Testis (tissue), 2 donors: ENCODE measurements at regions not wholly inside any gene's neighbourhood (a gene's known extent, or its start where the extent isn't known, plus 50 kb on each side); places are given as distances from the start of the nearest gene placed in this dataset.

ENCODE experiments used
- DNase-seq: peaks from one replicate; pipeline ENCODE4 v3.0.0-alpha.2; 2019
- H3K27ac ChIP-seq, 2 donors: fragments of 200-600 bp; sonication (generic); one replicate each; pipeline ENCODE4 v1.5.1; 2019
- H3K27me3 ChIP-seq: fragments of 200-600 bp; sonication (generic); one replicate; pipeline ENCODE4 v1.5.1; 2019
- H3K36me3 ChIP-seq: fragments of 200-600 bp; sonication (generic); one replicate; pipeline ENCODE4 v1.5.1; 2017; ENCODE audit warnings: low read depth; ENCODE audit errors: missing control alignments
- H3K4me1 ChIP-seq: fragments of 200-600 bp; sonication (generic); one replicate; pipeline ENCODE4 v1.5.1; 2019
- H3K4me3 ChIP-seq, 2 donors: fragments of 200-600 bp; sonication (generic); one replicate each; pipeline ENCODE4 v1.5.1; 2017 to 2019
- H3K9me3 ChIP-seq: fragments of 200-600 bp; sonication (generic); one replicate; pipeline ENCODE4 v1.5.1; 2017
- POLR2A ChIP-seq: fragments of 450-650 bp; IDR thresholded peaks from one replicate; pipeline ENCODE4 v1.6.1; 2017; ENCODE audit warnings: antibody characterized with exemption, mild to moderate bottlenecking, moderate library complexity
- WGBS, 2 donors: methylation state at CpG; one replicate each; pipeline ENCODE4 v1.1.5; 2018; 5-methylcytosine and 5-hydroxymethylcytosine counted together
- intact Hi-C: fragments of 100-400 bp; cut with DNase I; formaldehyde crosslinking; loops from one replicate; pipeline ENCODE4 v1.15.1; 2023; ENCODE audit warnings: low total_unique reads
- TF ChIP-seq, protein P1 (sequence below), 3 experiments: fragments of 450-650 bp in 2 of 3; fragments of 200-600 bp in 1 of 3; sonication (generic) in 1 of 3; IDR thresholded peaks; one replicate each; pipeline ENCODE4 v1.5.1; 2016 to 2019; ENCODE audit warnings: antibody characterized with exemption in 3 of 3, mild to moderate bottlenecking in 2 of 3, moderate library complexity in 1 of 3

DNA sequence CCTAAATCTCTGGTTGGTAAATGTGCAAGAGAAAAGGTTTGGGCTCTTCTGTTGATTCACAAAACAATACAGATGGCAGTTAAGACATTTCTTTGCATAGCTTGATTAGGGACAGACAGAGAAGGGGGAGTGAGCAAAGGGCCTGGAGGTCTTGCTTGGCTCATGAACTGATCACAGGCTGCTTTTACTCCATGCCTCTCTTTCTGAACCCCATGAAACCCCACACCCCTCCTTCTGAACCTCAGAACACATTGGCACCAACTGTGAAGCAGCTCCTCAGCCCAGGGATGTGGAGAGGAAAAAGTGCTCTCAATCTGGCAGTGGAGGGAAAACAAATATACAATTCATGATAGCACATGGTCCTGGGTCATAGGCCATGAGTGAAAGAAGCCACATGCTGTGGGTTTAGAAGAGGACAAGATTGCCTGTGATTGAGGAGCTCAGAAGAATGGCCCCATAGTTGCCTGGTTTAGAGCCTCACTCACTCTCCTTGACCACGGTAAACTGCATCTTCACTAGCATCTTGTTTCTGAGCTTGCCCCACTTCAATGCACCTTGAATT lies 111.6 kb upstream of the GADD45A start:
- no peaks in the 10 kb centered on the region for H3K4me1 ChIP-seq
- intact Hi-C loops = no loop called here
- H3K36me3 ChIP-seq = no peaks in the 10 kb centered on the region
- no peak overlapping the region for H3K4me3 ChIP-seq
- TF ChIP-seq POLR2A = no peak
- WGBS, 2 donors = 85 to 87% methylated on average over 1 of the region's 1 CpG
- no peaks in the 10 kb centered on the region for H3K9me3 ChIP-seq
- no peak for DNase-seq
- no peak overlapping the region for H3K27ac ChIP-seq
- H3K27me3 ChIP-seq = no peaks in the 10 kb centered on the region

DNA sequence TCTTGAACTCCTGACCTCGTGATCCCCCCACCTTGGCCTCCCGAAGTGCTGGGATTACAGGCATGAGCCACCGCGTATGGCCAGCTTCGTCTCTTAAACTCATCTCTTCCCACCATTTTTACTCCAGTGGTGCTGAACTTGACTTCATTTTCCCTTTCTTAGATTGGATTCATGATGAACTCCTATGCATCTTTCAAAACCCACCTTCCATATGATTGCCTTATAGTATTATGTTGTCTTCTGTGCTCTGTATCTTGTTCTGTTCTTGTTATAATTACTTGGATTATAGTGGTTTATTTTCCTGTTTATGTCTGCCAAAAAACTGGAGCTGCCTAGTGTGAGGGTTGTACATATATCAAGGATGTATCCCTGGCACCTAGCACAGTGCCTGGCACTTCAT lies 110.8 kb upstream of the GADD45A start:
- Histone ChIP-seq H3K9me3 (no peaks in the 10 kb centered on the region), H3K4me1 (no peaks in the 10 kb centered on the region), H3K36me3 (no peaks in the 10 kb centered on the region), H3K27me3 (no peaks in the 10 kb centered on the region), H3K27ac (no peak overlapping the region), H3K4me3 (no peak overlapping the region)
- WGBS, 2 donors = 98% methylated on average over 5 of the region's 5 CpGs
- no peak for DNase-seq
- intact Hi-C loops = no loop called here
- TF ChIP-seq, protein P1, sequence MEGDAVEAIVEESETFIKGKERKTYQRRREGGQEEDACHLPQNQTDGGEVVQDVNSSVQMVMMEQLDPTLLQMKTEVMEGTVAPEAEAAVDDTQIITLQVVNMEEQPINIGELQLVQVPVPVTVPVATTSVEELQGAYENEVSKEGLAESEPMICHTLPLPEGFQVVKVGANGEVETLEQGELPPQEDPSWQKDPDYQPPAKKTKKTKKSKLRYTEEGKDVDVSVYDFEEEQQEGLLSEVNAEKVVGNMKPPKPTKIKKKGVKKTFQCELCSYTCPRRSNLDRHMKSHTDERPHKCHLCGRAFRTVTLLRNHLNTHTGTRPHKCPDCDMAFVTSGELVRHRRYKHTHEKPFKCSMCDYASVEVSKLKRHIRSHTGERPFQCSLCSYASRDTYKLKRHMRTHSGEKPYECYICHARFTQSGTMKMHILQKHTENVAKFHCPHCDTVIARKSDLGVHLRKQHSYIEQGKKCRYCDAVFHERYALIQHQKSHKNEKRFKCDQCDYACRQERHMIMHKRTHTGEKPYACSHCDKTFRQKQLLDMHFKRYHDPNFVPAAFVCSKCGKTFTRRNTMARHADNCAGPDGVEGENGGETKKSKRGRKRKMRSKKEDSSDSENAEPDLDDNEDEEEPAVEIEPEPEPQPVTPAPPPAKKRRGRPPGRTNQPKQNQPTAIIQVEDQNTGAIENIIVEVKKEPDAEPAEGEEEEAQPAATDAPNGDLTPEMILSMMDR (IDR thresholded peaks at IDR 0.05) = no peak
- no peak for TF ChIP-seq POLR2A

DNA sequence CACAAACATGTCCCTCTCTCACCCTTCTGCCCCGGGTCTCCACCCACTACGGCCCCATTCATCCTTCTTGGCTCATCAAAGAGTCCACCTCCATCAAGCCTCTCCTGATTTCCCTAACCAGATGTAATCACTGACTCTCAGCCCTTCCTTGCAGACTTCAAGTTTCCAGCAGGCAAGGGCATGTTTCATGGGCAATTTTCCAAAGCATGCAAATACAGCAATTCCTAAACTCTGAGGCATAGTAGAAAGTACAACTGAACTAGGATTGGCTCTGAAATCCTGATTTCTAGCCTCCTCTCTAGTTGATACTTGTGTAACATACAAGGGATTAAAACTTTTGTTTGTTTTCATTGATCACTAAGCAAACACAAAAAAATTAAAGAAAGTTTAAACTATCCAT lies 109.1 kb upstream of the GADD45A start:
- no peaks in the 10 kb centered on the region for H3K4me1 ChIP-seq
- no peaks in the 10 kb centered on the region for H3K27me3 ChIP-seq
- no peak for DNase-seq
- TF ChIP-seq POLR2A = no peak
- TF ChIP-seq, protein P1 (IDR thresholded peaks at IDR 0.05) = no peak
- H3K9me3 ChIP-seq = no peaks in the 10 kb centered on the region
- WGBS, 2 donors = 85 to 88% methylated on average over 2 of the region's 2 CpGs
- intact Hi-C loops = no loop called here
- H3K36me3 ChIP-seq = no peaks in the 10 kb centered on the region
- H3K27ac ChIP-seq = no peak overlapping the region
- H3K4me3 ChIP-seq = no peak overlapping the region

DNA sequence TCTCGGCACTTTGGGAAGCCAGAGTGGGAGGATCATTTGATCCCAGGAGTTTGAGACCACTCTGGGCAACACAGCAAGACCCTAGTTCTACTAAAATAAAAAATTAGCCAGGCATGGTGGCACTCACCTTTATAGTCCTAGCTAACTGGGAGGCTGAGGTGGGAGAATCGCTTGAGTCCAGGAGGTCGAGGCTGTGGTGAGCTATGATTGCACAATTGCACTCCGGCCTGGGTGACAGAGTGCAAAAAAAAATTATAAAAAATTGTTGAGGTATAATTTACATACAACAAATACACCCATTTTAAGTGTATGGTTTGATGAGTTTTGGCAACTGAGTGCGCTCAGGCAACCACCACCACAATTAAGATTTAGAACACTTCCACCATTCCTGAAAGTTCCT lies 108.5 kb upstream of the GADD45A start:
- H3K4me1 ChIP-seq = no peaks in the 10 kb centered on the region
- intact Hi-C loops = no loop called here
- no peaks in the 10 kb centered on the region for H3K9me3 ChIP-seq
- no peak for DNase-seq
- WGBS, 2 donors = 84 to 94% methylated on average over 5 of the region's 5 CpGs
- H3K27ac ChIP-seq = no peak overlapping the region
- no peaks in the 10 kb centered on the region for H3K27me3 ChIP-seq
- H3K36me3 ChIP-seq = no peaks in the 10 kb centered on the region
- no peak for TF ChIP-seq POLR2A
- TF ChIP-seq, protein P1 (IDR thresholded peaks at IDR 0.05) = no peak
- H3K4me3 ChIP-seq = no peak overlapping the region

DNA sequence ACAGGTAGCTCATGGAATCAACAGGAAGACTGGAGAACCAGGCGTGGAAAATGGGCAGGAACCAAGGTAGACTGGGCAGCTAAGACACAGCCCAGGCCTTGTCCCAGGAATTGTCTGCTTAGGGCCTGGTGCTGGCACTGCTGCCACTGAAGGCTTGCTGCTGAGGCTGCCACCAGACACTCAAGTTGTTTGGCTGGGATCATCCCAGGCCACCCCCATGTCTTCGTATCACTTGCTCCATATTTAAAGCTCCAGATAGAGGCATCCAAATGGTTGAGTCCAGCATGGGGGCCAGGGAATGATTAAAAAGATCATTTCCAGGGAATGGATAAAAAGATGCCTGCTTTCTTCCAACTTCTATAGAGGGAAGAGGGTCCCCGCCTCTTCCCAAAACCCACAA lies 107.4 kb upstream of the GADD45A start:
- Histone ChIP-seq H3K36me3 (no peaks in the 10 kb centered on the region), H3K27ac (no peak overlapping the region), H3K4me3 (no peak overlapping the region), H3K9me3 (no peaks in the 10 kb centered on the region), H3K27me3 (no peaks in the 10 kb centered on the region), H3K4me1 (peaks cover under 1% of the 10 kb centered on the region)
- no peak for DNase-seq
- intact Hi-C loops = no loop called here
- no peak for TF ChIP-seq POLR2A
- TF ChIP-seq, protein P1 (IDR thresholded peaks at IDR 0.05) = no peak
- WGBS, 2 donors = 96 to 97% methylated on average over 3 of the region's 3 CpGs
